Astrocyte of the cerebellum (primary cell): ENCODE measurements at regions not wholly inside any gene's neighbourhood (a gene's known extent, or its start where the extent isn't known, plus 50 kb on each side); places are given as distances from the start of the nearest gene placed in this dataset.

Experiments
- DNase-seq: peaks from one replicate; pipeline ENCODE4 v3.0.0-alpha.2; 2011; ENCODE audit warnings: low read depth
- H3K4me3 ChIP-seq: 2 replicates; pipeline ENCODE4 v1.5.1; 2011; ENCODE audit warnings: mild to moderate bottlenecking, low read depth, low read length, moderate library complexity
- in situ Hi-C: cut with HindIII; loops from 2 replicates; pipeline ENCODE4 v1.10.0; 2017; ENCODE audit warnings: low sequenced_read_pairs
- TF ChIP-seq, protein P1 (sequence below): IDR thresholded peaks from 2 replicates; pipeline ENCODE4 v1.5.1; 2012; ENCODE audit warnings: low read length, low read depth, moderate library complexity, mild to moderate bottlenecking; ENCODE audit errors: missing control alignments

DNA sequence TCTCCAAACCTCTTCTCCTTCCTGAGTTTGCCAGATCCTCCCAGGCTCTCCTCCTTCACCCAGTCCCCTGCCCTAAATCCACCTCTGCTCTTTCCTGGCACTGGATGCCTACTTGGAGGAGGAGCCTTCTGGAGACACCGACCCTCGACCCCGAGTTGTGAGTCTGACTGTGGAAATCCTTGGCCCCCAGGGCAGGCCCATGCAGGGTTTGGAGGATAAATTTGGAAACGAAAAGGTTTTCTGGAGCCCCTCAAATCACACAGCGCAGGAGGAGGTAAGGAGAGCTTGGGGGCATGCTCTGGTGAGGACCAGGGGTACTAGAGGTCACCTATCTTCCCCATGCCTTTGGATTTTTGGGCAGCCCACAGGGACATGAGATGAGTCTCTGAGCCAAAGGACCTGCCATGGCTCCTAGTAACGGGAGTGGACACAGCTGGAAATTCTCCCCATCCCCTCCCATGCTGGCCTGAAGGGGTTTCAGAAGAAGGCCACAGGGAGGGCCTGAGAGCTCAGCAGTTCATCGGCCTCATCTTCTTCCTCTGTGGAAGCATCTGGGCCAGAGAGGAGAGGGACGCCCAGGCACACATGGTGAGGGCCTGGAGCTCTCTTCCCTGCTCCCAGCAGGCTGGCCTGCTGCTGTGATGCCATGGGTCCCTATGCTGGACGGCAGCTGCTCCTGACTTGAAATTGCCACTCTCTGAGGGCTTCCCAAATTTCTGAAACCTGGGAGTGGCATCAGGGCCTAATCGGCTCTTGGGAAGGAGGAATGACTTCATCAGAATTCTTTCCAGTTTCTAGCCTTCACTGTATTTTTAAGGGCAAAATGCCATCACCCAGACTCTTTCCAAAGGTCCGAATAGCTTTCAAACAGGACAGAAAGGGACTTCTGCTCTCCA is 68.6 kb upstream of the ITGA11 start:
- in situ Hi-C loops, result no loop called here
- TF ChIP-seq, protein P1, sequence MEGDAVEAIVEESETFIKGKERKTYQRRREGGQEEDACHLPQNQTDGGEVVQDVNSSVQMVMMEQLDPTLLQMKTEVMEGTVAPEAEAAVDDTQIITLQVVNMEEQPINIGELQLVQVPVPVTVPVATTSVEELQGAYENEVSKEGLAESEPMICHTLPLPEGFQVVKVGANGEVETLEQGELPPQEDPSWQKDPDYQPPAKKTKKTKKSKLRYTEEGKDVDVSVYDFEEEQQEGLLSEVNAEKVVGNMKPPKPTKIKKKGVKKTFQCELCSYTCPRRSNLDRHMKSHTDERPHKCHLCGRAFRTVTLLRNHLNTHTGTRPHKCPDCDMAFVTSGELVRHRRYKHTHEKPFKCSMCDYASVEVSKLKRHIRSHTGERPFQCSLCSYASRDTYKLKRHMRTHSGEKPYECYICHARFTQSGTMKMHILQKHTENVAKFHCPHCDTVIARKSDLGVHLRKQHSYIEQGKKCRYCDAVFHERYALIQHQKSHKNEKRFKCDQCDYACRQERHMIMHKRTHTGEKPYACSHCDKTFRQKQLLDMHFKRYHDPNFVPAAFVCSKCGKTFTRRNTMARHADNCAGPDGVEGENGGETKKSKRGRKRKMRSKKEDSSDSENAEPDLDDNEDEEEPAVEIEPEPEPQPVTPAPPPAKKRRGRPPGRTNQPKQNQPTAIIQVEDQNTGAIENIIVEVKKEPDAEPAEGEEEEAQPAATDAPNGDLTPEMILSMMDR, result no peak
- no peak for DNase-seq
- no peak overlapping the region for H3K4me3 ChIP-seq

DNA sequence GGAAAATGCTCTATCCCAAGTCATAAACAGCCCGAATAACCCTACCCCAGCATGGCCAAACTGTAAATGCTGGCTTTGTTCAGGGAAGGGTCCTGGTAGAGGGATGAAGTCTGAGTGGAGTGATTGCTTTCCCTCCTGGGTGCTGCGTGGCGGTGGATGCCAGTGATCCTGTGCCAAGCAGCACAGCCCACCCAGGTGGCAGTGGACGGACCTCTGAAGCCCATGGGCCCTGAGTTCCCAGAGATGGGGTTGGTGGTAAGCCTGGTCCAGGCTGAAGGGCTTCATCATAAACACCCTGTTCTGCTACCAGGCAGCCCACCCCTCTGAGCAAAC is 69.3 kb upstream of the ITGA11 start:
- H3K4me3 ChIP-seq, result no peak overlapping the region
- in situ Hi-C loops, result no loop called here
- no peak for DNase-seq
- TF ChIP-seq, protein P1, result no peak

- in situ Hi-C loops, result no loop called here
- DNase-seq, result no peak
Measured at GRCh38 chr15:68501616-68502015, 69.7 kb upstream of the ITGA11 start.

DNA sequence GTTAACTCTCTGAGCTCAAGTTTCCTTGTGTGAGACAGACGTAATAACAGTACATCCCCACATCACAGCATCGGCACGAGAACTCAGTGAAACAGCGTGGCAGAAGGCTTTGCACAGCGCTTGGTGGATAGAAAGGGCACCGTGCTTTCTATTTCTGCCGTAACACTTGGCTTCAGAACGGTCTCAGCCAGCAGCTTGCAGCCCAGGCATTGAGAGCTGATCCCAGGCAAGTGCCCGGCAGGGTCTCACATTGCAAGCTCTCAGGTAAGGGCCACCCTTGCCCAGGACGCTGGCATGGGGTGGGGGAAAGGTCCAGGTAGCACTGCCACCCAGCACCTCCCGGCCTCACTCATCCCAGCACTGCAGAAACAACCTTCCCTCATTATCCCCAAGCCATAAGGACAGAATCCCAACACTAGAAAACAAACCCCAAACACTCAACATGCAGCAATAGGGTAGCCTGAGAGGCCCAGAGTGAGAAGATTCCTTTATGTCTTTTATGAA is 70.5 kb upstream of the ITGA11 start:
- DNase-seq, result no peak
- TF ChIP-seq, protein P1, result no peak
- in situ Hi-C loops, result no loop called here
- no peak overlapping the region for H3K4me3 ChIP-seq

More at GRCh38 chr15:68501616-68502015, 69.7 kb upstream of the ITGA11 start:
- TF ChIP-seq, protein P1, result no peak
- H3K4me3 ChIP-seq, result no peak overlapping the region

GRCh38 chr15:68503213-68503612 is 71.2 kb upstream of the ITGA11 start:
- in situ Hi-C loops, result no loop called here
- DNase-seq, result no peak
- TF ChIP-seq, protein P1, result no peak
- no peak overlapping the region for H3K4me3 ChIP-seq

DNA sequence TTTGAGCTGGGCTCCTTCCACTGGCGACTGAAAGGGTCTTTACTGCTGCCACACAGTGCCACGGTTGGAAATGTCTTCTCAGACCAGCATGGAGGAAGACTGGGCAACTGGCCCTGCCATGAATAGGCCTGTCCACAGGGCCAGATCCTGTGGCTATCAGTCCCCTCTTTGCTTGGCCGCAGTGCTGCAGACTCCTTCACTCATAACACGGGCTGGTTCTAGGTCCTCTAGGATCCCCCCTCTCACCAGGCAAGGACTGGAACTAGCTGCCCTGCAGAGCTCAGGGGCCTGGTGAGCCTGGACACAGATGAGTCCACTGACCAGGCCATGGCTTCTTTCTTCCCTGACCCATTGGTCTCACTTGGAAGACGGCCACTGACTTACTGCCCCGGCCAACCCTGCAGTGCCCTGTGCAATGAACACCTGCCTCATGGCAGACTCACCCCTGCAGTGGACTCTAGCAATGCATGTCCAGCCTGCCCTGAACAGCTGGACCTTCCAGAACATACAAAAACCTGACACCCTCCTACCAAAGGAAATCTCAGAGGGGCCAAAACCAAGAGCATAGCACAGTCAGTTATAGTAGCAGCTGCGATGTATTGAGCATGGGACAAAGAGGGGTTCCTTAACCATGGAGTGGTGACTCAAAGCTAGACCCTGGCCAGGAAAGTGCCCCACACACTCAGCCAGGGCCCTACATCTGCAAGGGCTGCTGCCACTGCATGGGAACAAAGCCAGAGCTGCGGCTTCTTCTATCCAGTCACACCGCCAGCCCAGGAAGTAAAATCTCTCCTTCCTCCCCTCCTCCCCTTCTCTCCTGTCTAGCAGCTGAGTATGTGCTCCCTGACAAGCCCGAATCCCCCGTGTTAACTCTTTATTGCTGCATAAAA is 72.1 kb upstream of the ITGA11 start:
- DNase-seq, result no peak
- no peak overlapping the region for H3K4me3 ChIP-seq
- TF ChIP-seq, protein P1, result no peak
- in situ Hi-C loops, result no loop called here
